ENCODE measurements at regions not wholly inside any gene's neighbourhood (a gene's known extent, or its start where the extent isn't known, plus 50 kb on each side); places are given as distances from the start of the nearest gene placed in this dataset.
"Not testable (repeated sequence)": the region's sequence is repeated elsewhere in the genome, so short reads cannot be mapped to it uniquely, and the experiment has no call there.

- DNase-seq = no peak
Observed at GRCh38 chrY:21600170-21600569, 65.5 kb downstream of the RBMY1A1 start.

DNA sequence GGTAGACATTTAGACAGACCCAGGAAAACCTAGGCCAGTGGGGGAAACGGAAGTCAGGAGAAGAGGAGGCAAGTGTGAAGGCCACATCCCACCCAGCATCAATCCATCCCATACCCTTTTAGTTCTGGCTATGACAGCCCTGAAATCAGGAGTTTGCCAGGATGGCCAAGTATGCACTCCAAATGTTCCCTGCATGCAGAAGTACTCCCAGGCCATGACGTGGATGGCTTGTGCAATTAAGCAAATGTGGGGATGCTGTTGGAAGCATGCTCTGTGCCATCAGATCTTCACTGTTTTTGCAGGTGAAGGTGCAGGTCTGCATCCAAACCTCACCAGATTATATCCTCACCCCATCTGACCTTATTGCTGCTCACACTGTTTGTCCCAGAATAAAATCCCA, 66.8 kb downstream of the RBMY1A1 start:
- no peak for DNase-seq

DNA sequence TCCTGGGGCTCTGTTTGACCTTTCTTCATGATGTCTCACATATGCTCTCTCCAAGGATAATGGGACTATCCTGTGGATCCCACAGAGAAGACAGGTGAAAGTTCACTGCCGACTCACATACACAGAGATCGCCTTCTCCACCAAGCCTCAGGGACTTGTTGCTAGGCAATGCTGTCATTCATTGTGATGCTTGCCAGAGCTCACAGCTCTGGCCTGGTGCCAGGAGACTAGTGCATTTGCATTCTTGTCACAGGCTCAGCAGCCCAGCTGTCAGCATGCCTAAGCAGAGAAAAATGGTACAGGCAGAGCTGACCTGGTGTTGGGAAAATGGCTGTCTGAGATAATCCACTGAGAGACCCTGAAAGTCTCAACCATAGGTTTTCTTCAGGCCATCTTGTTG, 67.9 kb downstream of the RBMY1A1 start:
- DNase-seq = peak; percentile 34

DNA sequence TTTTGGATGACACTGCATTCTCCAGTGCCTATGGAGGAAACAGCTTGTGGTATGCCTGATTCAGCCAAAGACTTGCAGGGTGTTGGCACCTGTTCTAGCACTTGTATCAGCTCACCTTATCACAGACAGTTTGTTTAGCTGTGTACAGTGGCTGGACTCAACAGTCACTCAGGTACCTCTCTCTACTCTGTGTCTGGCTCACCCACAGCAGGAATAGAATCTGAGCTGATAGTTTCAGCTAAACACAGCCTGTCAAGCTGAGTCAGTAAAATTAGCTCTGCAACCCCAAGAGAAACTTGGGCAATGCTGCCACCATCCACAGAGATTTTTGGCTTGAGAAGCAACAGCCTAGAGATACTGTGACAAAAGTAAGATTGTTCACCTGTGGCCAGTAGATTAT, 101.5 kb downstream of the RBMY1A1 start:
- DNase-seq = no peak

DNA sequence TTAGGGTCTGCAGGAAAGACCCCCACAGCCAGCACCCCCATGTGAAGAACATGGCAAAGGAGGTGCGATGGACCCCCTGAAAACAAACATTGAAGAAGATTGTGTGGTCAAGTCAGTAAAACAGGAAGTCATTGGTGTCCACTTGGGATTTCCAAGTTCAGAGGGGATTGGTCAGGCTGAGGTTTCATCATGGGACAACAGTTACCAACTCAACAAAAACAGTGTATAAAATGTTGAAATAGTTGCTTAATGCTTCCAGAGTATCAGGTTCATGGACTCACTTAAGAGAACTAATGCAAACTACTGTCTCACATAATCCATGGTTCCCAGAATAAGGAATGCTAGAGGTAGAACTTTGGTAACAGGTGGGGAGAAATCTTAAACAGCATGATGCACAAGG, 115.8 kb downstream of the RBMY1A1 start:
- DNase-seq = no peak

DNA sequence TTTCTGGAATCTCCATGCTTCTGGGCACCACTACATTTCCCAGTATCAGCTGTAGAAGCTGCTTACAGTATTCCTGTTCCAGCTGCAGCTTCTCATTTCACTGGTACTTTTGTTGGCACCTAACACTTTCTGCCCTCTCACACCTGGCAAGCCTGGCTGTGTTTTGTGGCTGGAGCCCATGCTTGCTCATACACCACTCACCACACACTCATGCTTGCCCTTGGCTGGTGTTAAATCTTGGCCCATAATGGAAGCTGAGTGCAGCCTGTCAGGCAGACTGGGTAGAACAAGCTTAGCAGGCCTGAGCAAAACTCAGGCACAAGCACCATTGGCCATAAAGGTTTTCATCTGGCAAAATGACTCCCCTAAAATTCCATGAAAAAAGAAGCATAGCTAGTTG, 124.4 kb downstream of the RBMY1A1 start:
- not testable (repeated sequence) for DNase-seq

- DNase-seq = not testable (repeated sequence)
Observed at GRCh38 chrY:21679590-21679989, 144.9 kb downstream of the RBMY1A1 start.

GRCh38 chrY:21686369-21686768, 151.7 kb downstream of the RBMY1A1 start:
- not testable (repeated sequence) for DNase-seq

DNA sequence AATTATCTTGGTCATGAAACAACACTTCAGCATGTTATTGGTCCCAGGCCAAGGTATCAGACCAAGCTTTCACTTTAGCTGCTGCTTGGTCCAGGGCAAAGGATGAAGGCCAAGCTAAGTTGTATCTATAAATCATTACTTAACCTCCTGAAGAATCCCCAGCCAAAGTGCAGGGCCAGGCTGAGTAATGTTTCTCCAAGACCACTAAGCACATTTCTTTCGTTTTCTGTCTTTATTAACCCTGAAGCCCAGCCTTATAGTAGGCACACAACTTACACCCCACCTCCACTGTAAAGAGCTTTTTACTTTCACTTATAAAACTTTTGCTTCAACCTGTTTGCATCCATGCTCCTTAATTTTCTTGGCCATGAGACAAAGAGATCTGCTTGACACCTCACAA, 167.3 kb downstream of the RBMY1A1 start:
- DNase-seq = not testable (repeated sequence)

- DNase-seq = peak; percentile 1
Observed at GRCh38 chrY:21702927-21703326, 168.2 kb downstream of the RBMY1A1 start.

DNA sequence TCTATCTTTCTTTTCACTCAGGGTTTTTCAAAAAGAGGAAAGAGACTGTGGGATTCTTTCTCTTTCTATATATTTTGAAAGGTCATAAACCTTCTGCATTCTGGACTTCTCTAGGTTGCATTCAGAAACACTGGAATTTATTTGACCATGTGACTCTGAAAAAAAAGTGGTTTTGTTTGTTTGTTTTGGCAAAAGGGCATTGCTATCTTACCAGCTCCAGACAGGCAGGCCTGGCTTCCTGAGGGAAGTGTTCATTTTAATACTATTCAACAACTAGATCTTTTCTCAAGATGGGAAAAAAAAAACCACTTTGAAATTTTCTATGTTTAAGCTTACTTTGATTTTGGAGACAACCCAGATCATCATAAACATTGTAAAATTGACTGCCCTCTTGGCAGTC, 170.6 kb downstream of the RBMY1A1 start:
- DNase-seq = no peak

DNA sequence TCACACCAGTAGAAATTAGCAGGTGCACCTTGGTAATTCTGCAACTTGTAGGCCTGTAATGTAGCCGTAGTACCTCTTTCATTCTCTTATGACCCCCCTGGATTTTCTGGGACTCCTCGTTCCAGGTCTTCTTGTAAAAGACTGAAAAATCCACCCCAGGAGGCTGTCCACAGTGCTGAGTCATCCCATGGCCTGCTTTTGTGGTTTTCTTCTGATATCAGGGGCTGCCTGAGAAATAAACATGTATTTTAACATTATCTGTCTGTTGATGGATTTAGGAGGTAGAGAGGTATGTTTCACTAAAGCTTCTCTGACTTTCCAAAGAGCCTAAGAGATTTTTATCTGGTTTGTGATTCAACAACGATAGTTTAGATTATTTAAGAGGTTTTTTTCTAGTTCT, 171.9 kb downstream of the RBMY1A1 start:
- DNase-seq = peak; percentile 1

GRCh38 chrY:21735489-21736060, 158.8 kb downstream of the RBMY1D start:
- DNase-seq = not testable (repeated sequence)

DNA sequence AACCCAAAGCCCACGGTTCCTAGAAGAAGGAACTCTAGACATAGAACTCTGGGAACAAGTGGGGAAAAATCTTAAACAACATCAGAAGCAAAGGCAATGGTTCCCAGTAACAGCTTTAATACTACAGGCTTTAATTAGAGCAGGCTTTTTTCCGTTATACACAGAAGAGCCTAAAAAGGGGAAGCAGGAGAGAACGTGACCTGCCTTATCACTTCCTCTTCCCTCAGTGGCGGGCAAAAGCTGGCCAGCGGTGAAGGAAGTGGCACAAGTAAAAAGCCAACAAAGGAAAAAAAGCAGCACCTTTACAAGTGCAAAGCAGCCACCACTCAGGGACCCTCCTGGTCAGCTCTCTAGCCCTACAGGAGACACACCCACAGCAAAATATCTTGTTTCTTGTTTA, 149.3 kb downstream of the RBMY1D start:
- not testable (repeated sequence) for DNase-seq

- DNase-seq = not testable (repeated sequence)
Observed at GRCh38 chrY:21760243-21760642, 134.1 kb downstream of the RBMY1D start.

DNA sequence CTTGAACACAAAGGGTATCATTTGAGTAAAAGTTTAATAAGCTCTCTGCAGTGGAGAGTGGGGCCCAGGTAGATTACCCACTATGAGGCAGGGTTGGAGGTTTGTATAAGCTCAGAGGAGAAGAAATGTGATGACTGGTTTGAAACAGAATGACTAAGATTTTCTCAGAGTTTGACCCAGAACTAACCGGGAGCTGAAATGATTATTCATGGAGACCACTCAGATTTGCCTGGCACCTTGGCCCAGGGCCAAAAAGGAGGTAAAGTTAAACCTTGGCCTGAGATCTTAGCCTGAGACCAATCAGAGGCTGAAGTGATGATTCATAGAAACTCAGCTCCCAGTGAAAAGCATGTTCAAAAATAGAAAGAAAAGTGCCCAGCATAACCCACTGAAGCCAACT, 126.5 kb downstream of the RBMY1D start:
- DNase-seq = not testable (repeated sequence)

DNA sequence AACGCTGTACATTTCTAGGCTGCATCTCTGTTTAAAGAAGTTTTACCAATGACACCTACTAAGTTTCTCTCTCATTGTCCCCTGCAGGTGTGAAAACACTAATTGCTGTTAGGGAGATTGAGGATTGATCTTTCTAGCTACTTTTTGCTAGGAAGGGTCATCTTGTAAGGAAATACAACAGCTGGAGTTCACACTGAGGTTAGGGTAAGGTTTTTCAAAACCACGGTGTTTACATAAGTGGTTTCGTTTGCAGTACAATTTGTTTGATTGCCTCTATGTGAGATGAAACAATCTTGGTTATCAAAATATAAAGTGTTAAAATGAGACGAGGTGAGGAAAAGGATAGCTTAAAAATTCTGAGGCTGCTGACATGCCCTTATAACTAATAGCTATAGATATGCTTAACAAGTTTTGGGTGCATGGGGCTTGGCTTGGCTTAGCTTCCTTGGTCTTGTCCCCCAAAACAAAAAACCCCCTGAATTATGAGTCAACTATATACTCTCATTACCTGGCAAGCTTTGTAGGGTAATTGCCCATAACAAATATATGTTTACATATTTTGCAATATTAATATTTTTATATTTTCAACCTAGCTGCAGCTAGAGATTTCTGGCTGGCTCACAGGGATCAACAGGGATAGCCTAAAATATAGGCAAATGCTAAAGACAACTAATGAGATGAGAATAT, 112.0 kb downstream of the RBMY1D start:
- DNase-seq = not testable (repeated sequence)

DNA sequence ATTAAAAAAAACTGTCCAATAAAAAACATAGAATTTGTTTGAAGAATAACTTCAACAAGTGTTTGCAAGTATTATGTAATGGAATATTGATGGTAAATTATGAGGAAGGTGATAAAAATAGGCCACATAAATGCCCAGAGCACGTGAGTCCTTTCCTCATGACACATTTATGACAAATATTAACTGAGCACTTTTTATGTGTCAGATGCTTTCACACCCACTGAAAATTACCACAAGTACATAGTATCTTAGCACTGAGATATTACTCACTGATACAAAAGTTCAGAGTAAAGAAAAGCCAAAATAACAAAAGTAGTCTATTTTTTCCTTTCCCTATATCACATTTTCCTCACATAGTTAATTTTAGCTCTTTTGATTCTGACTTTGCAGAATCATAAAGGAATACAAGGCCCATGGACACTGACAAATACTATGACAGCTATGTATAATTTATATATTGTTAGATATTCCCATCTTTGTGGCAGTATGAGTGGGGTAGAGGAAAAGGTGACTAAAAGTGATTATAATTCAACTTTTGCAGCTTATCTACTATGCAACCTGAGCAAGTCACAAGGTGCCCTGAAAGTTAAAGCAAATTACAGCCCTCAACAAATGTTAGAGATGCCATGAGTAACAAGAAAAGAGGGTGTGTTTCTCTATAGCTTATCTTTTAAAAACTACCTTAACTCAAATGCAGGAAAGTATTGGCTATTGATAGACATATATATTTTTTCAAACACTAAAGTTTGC, 80.7 kb downstream of the RBMY1D start:
- DNase-seq = no peak

DNA sequence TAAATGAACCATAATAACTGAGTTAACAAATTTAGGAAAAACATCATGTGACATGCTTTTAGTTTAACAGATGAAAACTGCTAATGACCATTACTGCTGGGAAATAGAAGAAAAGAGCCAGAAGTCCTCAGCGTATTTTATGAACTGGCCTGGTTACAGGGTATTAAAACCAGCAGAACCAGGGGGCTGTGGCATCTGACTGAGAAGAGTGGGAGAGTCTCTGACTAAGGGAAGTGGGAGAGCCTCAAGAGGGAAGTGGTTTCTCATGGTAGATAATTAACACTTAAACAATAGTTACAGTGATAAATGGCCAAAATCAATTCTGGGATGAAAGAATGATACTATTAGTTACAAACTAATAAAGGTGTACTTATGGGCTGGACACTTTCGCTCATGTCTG, 79.8 kb downstream of the RBMY1D start:
- no peak for DNase-seq

- no peak for DNase-seq
Observed at GRCh38 chrY:21821881-21822280, 72.4 kb downstream of the RBMY1D start.

DNA sequence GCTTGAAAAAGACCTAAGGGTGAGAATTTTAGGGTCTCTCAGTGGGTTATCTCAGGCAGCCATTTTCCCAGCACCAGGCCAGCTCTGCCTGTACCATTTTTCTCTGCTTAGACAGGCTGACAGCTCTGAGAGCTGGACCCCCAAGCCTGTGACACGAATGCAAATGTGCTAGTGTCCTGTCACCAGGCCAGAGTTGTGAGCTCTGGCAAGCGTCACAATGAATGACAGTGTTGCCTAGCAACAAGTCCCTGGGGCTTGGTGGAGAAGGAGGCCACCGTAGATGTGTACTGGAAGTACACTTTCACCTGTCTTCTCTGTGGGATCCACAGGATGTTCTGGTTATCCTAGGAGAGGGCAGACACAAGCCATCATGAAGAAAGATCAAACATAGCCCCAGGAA, 66.7 kb downstream of the RBMY1D start:
- no peak for DNase-seq
